Large intestine (tissue), 3 donors: ENCODE measurements at regions not wholly inside any gene's neighbourhood (a gene's known extent, or its start where the extent isn't known, plus 50 kb on each side); places are given as distances from the start of the nearest gene placed in this dataset.
A peak's percentile ranks its signal among the peaks of the same experiment; 100 is the strongest.

Experiments used
- DNase-seq, 2 donors: peaks; one replicate each; pipeline versions ENCODE4 v3.0.0 to v3.0.0-alpha.2; 2013
- H3K27ac ChIP-seq: one replicate; pipeline ENCODE4 v1.5.1; 2013; ENCODE audit warnings: low read length
- H3K27me3 ChIP-seq: 2 replicates; pipeline ENCODE4 v1.6.1; 2013; ENCODE audit warnings: low read length; ENCODE audit not compliant: control insufficient read depth, insufficient read depth
- H3K36me3 ChIP-seq: 2 replicates; pipeline ENCODE4 v1.6.1; 2013; ENCODE audit warnings: low read length; ENCODE audit not compliant: control insufficient read depth, insufficient read depth
- H3K4me1 ChIP-seq: one replicate; pipeline ENCODE4 v1.6.1; 2013; ENCODE audit warnings: low read length; ENCODE audit not compliant: control insufficient read depth, insufficient read depth
- H3K4me3 ChIP-seq: one replicate; pipeline ENCODE4 v1.5.1; 2013; ENCODE audit warnings: low read length
- H3K9me3 ChIP-seq: one replicate; pipeline ENCODE4 v1.6.1; 2013; ENCODE audit warnings: mild to moderate bottlenecking, low read depth, low read length, moderate library complexity; ENCODE audit not compliant: control insufficient read depth
- WGBS: methylation state at CpG from one replicate; pipeline ENCODE4 v1.1.5; 2013; ENCODE audit warnings: low lambda C conversion rate; ENCODE audit not compliant: insufficient coverage; 5-methylcytosine and 5-hydroxymethylcytosine counted together

DNA sequence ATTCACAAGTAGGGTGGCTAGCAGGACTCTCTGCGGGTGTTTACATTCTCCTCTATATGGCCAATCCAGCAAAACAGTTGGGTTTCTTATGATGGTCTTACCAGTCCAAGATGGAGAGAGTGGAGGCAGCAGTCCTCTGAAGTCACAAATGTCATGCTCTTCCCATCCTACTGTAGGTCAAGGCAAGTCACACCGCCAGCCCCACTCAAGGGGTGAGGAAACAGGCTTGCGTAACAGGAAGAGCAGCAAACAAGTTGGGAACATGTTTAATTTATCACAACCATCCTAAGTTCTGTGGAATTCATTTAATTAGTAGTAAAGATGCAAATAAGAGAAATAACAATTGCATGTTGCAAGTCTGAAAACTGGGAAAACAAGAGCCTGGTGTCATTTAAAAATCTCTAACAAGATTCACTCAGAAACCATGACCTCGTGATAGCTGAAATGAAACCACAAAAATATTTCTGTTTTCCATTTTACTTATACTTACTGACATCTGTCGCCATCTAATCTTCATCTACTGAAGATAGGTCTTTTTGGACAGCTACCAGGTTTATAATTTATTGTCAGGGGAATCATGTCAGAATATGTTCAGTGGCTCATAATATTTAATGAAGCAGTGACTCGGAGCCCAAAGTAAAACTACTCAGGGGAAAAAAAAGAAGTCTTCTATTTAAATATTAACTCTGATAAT, 349.1 kb upstream of the FMN2 start:
- 100% methylated on average over 2 of the region's 6 CpGs for WGBS
- H3K4me1 ChIP-seq = no peaks in the 10 kb centered on the region
- H3K4me3 ChIP-seq = no peak overlapping the region

DNA sequence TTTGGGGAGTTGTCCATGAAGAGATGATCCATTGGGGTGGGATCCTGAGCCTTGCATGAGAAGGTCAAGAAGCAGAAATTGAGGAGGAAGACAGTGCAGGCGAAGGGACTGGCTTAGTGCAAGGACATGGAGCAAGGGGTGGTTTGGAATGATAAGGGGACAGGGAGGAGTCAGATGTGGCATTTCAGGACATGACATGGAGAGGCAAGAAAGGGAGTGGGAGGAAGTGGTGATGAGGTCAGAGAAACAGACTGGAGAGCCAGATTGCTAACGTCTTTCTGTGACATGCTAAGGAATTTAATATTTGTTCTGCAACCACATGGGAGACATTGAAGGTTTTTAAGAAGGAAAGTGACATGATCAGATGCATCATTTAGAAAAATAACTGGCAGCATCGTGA, 346.8 kb upstream of the FMN2 start:
- no peaks in the 10 kb centered on the region for H3K36me3 ChIP-seq
- DNase-seq = no peak
- no peaks in the 10 kb centered on the region for H3K4me1 ChIP-seq
- 100% methylated on average over 2 of the region's 3 CpGs for WGBS
- no peaks in the 10 kb centered on the region for H3K9me3 ChIP-seq
- no peaks in the 10 kb centered on the region for H3K27me3 ChIP-seq
- H3K4me3 ChIP-seq = no peak overlapping the region
- no peak overlapping the region for H3K27ac ChIP-seq

More for the DNA sequence above, 349.1 kb upstream of the FMN2 start:
- DNase-seq = no peak
- Histone ChIP-seq H3K27ac (no peak overlapping the region), H3K27me3 (no peaks in the 10 kb centered on the region), H3K36me3 (no peaks in the 10 kb centered on the region), H3K9me3 (no peaks in the 10 kb centered on the region)

DNA sequence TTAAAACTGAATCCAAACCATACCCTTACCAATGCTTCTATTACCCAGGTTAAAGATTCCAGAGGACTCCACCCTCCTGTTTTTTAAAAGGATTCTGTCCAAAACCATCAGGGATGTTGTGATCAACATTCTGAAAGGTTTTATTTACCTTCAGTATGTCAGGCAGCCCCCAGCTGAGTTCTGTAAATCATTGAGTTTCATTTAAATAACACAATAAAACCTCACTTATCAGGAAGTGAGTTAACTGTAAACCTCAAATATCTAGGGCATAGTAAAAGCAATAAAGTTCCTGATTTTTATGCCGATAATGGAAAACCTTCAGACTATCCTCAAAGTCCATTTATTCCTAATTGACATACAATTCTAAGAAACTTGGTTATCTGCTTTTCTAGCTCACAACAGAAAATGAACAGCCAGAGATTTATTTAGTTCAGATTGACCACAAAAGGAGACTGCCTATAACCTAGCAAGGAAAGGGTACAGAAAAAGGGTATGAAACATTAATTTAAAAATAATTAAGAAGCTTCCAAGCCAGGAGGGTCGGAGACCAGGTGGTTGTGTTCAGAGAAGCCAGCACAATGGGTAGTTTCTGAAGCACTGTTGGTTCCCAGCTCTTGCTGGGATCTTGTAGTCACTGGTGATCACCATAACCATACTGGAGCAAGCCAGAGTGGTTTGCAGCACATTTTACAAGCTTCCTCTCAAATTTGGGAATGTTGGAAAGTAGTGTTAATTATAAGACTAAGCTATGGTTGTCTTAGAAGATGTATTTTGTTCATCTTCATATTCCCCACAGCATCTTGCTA, 336.4 kb upstream of the FMN2 start:
- Histone ChIP-seq H3K27ac (peak overlapping the region; percentile 33), H3K4me3 (no peak overlapping the region), H3K4me1 (peaks cover 9% of the 10 kb centered on the region), H3K9me3 (no peaks in the 10 kb centered on the region), H3K27me3 (no peaks in the 10 kb centered on the region), H3K36me3 (no peaks in the 10 kb centered on the region)
- WGBS = no CpG with 5 or more reads among the region's 2 CpGs
- peak; percentile 22 to 65 for DNase-seq

DNA sequence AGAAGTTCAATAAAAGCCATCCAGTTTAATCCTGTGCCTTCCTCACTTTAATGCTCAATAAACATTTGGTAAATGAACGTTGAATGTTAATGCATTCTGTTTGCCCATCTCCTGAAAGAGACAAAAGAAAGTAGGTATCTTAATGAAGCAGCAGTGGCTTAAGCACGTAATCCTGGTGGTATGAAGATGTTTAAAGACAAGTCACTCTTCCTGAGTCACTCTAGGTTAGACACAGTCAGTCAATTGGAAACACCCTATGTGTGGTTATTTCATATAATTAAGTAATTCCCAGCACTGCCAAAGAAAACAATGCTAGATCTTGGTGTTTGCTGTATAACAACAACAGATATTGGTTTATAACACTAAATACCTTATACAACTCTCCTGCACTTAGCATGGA, 334.0 kb upstream of the FMN2 start:
- no peaks in the 10 kb centered on the region for H3K9me3 ChIP-seq
- H3K27me3 ChIP-seq = no peaks in the 10 kb centered on the region
- no peak overlapping the region for H3K27ac ChIP-seq
- H3K36me3 ChIP-seq = no peaks in the 10 kb centered on the region
- peaks cover 9% of the 10 kb centered on the region for H3K4me1 ChIP-seq
- no peak for DNase-seq
- no peak overlapping the region for H3K4me3 ChIP-seq
- WGBS = no CpG with 5 or more reads among the region's 2 CpGs

DNA sequence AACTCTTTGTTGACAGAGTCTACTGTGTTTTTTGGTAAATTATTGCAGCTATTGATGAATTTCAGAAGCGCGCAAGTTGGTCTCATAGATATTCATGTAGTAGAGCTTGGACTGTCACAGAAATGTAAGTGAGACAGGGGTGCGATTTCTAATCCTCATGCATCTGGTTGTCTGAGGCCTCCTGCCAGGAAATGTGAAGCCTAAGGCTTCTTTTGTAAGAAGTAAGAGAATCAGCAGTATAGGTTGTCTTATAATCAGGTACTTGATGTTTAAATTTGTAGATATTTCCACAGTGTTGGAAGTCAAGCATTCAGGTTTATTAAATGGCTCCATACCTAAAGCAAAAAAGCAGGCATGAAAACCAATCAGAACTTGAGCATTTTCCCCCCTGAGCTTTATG, 332.9 kb upstream of the FMN2 start:
- no peak overlapping the region for H3K27ac ChIP-seq
- H3K27me3 ChIP-seq = no peaks in the 10 kb centered on the region
- no peaks in the 10 kb centered on the region for H3K9me3 ChIP-seq
- peaks cover 9% of the 10 kb centered on the region for H3K4me1 ChIP-seq
- WGBS = 100% methylated on average over 2 of the region's 3 CpGs
- DNase-seq = no peak
- no peaks in the 10 kb centered on the region for H3K36me3 ChIP-seq
- H3K4me3 ChIP-seq = no peak overlapping the region

DNA sequence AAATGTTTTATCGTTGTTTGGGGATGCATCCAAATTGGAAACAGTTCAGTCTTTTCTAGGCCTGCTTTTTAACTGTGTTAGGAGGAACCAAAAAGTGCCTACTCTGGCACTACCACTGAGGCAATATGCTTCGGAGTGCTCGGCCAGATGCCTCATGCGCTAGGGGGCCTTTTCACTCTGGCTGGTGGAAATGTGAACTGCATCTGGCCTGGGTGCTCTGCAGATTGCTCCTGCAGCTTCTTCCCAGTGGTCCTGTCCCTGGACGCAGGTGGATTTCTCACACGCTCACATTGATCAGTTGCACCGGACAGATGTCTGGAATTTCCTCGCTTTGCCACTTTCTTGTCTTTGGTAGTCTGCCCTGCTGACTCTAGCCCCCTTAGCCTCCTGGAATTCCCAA, 330.2 kb upstream of the FMN2 start:
- 60% methylated on average over 1 of the region's 8 CpGs for WGBS
- no peaks in the 10 kb centered on the region for H3K27me3 ChIP-seq
- H3K4me3 ChIP-seq = no peak overlapping the region
- H3K27ac ChIP-seq = no peak overlapping the region
- H3K36me3 ChIP-seq = no peaks in the 10 kb centered on the region
- no peak for DNase-seq
- H3K4me1 ChIP-seq = no peaks in the 10 kb centered on the region
- no peaks in the 10 kb centered on the region for H3K9me3 ChIP-seq

DNA sequence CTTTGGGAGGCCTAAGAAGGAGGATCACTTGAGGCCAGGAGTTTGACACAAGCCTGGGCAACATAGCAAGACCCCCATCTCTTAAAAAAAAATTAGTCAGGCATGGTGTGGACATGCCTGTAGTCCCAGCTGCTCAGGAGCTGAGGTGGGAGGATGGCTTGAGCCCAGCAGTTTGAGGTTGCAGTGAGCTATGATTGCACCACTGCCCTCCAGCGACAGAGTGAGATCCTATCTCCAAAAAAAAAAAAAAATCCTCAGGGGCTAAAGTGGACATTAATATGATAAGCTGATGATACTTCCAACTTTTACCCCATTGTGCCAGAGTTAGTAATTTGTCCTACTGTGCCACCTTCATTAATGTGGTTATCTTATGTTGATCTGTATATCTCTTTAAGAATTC, 327.8 kb upstream of the FMN2 start:
- H3K9me3 ChIP-seq = no peaks in the 10 kb centered on the region
- DNase-seq = no peak
- no CpG with 5 or more reads among the region's 1 CpG for WGBS
- H3K27ac ChIP-seq = no peak overlapping the region
- no peaks in the 10 kb centered on the region for H3K27me3 ChIP-seq
- H3K4me3 ChIP-seq = no peak overlapping the region
- H3K4me1 ChIP-seq = no peaks in the 10 kb centered on the region
- H3K36me3 ChIP-seq = no peaks in the 10 kb centered on the region

DNA sequence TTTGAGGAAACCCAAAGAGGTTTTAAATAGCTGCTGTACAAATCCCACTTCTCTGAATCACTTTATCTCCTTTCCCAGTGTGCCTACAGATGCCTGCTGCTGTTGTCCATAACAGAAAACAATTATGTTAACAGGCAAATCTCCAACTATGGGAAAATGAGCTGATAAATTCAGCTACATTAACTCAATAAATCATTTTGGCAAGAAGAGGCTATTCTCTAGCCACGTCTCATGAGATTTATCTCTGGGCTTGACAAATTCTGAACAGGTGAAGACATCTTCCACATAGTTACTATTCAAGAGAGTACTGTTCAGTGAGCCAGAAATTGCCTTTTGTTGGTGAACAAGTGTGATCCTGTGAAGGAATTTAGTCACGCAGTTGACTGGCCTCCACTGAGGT, 327.1 kb upstream of the FMN2 start:
- Histone ChIP-seq H3K27me3 (no peaks in the 10 kb centered on the region), H3K9me3 (no peaks in the 10 kb centered on the region), H3K4me1 (no peaks in the 10 kb centered on the region), H3K4me3 (no peak overlapping the region), H3K27ac (no peak overlapping the region), H3K36me3 (no peaks in the 10 kb centered on the region)
- WGBS = 100% methylated on average over 1 of the region's 2 CpGs
- no peak for DNase-seq

DNA sequence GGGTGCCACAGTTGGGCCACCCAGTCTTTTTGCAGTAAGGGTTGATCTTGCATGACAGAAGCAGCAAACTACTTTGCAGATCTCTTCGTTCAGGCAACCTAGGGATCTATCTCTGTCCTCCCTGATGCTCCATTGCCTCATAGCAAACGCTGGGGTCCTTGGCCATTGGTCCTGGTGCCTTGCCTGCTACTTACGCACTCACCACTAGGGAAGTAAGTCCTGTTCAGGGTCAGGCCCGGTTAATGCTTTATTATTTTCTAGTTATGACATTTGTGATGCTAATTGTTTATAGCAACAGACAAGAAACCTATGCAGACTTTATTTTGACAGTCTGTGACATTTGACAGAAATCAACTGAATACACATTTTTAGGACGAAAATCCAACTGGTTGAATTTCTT, 326.5 kb upstream of the FMN2 start:
- no peaks in the 10 kb centered on the region for H3K4me1 ChIP-seq
- 90% methylated on average over 2 of the region's 5 CpGs for WGBS
- no peak for DNase-seq
- no peaks in the 10 kb centered on the region for H3K36me3 ChIP-seq
- no peaks in the 10 kb centered on the region for H3K27me3 ChIP-seq
- no peaks in the 10 kb centered on the region for H3K9me3 ChIP-seq
- no peak overlapping the region for H3K4me3 ChIP-seq
- no peak overlapping the region for H3K27ac ChIP-seq

DNA sequence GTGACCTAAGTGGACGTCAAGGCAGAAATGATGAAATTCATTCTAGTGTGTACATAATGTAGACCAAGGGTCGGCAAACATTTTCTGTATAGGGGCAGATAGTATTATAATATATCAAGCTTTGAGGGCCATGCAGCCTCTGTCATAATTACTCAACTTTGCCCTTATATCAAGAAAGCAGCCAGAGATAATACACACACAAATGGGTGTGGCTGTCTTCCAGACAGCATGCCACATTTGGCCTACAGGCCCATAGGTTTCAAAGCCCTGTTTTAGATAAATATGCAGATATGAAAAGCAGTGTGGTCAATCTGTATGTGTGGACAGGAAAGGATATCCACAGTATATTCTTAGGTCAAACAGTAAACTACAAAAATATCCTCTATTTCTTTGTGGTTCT, 320.1 kb upstream of the FMN2 start:
- 0% methylated on average over 1 of the region's 2 CpGs for WGBS
- no peak overlapping the region for H3K4me3 ChIP-seq
- no peaks in the 10 kb centered on the region for H3K36me3 ChIP-seq
- H3K27ac ChIP-seq = no peak overlapping the region
- peak; percentile 24 to 54 for DNase-seq
- H3K9me3 ChIP-seq = no peaks in the 10 kb centered on the region
- H3K4me1 ChIP-seq = no peaks in the 10 kb centered on the region
- no peaks in the 10 kb centered on the region for H3K27me3 ChIP-seq

DNA sequence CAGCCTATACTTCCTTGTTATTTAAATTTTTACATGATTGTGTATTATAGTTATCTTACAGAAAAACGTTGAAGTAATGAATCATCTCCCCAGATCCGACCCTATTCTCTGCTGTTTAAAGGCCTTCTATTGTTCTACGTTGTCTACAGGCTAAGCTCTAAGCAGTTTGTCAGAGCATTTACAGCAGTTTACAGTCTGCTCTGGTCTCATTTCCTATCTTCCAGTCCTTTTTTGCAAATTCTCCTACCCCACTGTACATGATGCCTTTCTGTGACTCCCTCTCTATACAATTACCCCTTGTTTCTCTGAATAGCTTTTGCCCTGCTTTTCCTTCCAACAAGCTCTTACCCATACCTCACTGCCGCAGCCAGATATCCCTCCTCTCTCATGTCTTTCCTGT, 319.2 kb upstream of the FMN2 start:
- H3K36me3 ChIP-seq = no peaks in the 10 kb centered on the region
- no peak overlapping the region for H3K27ac ChIP-seq
- DNase-seq = no peak
- H3K4me3 ChIP-seq = no peak overlapping the region
- 88% methylated on average over 1 of the region's 4 CpGs for WGBS
- H3K4me1 ChIP-seq = no peaks in the 10 kb centered on the region
- no peaks in the 10 kb centered on the region for H3K27me3 ChIP-seq
- no peaks in the 10 kb centered on the region for H3K9me3 ChIP-seq
